Stimulated activated CD4-positive, alpha-beta T cell treated with anti-CD3 and anti-CD28 coated beads, Interleukin-12 subunit alpha, Interleukin-12 subunit beta, amount 100 ng/mL, for 48 hours (primary cell): ENCODE measurements at regions not wholly inside any gene's neighbourhood (a gene's known extent, or its start where the extent isn't known, plus 50 kb on each side); places are given as distances from the start of the nearest gene placed in this dataset.

Source experiments
- DNase-seq, 3 donors: peaks; one replicate each; pipeline ENCODE4 v3.0.0-alpha.2; 2020; ENCODE audit warnings: low read depth in 2 of 3, low spot score in 1 of 3

GRCh38 chr20:34163307-34163706 is 51.3 kb upstream of the EIF2S2 start:
- no peak for DNase-seq

- DNase-seq = no peak
Measured at GRCh38 chr20:34164381-34164984, 52.4 kb upstream of the EIF2S2 start.

- DNase-seq = no peak
Measured at GRCh38 chr20:34165018-34165619, 53.1 kb upstream of the EIF2S2 start.

- no peak for DNase-seq
Measured at GRCh38 chr20:34171640-34172039, 59.6 kb upstream of the EIF2S2 start.

GRCh38 chr20:34172926-34173325 is 60.9 kb upstream of the EIF2S2 start:
- no peak for DNase-seq

- no peak for DNase-seq
Measured at GRCh38 chr20:34175079-34175478, 63.0 kb upstream of the EIF2S2 start.

GRCh38 chr20:34175879-34176278 is 63.8 kb upstream of the EIF2S2 start:
- no peak for DNase-seq

- no peak for DNase-seq
Measured at GRCh38 chr20:34177052-34177451, 64.2 kb upstream of the ASIP start.

GRCh38 chr20:34179637-34180360 is 61.4 kb upstream of the ASIP start:
- no peak for DNase-seq

- DNase-seq = no peak
Measured at GRCh38 chr20:34180460-34181120, 60.6 kb upstream of the ASIP start.

- DNase-seq = no peak
Measured at GRCh38 chr20:34181484-34181883, 59.7 kb upstream of the ASIP start.

GRCh38 chr20:34185766-34186620 is 55.2 kb upstream of the ASIP start:
- DNase-seq = no peak

GRCh38 chr20:34189572-34190163 is 51.6 kb upstream of the ASIP start:
- no peak for DNase-seq

GRCh38 chr20:34190262-34190661 is 51.0 kb upstream of the ASIP start:
- no peak for DNase-seq

GRCh38 chr20:34190679-34191090 is 50.5 kb upstream of the ASIP start:
- peak; percentile 8 to 24 (median 14) for DNase-seq
